GM23338 (cell line): ENCODE measurements at regions not wholly inside any gene's neighbourhood (a gene's known extent, or its start where the extent isn't known, plus 50 kb on each side); places are given as distances from the start of the nearest gene placed in this dataset.

Experiments used
- ATAC-seq: fragments of 200-7000 bp; cut with Tn5 transposase; 3 replicates; pipeline ENCODE4 v1.9.1; 2020
- DNase-seq: peaks from one replicate; pipeline ENCODE4 v3.0.0-alpha.2; 2015; ENCODE audit warnings: low spot score
- H2AFZ ChIP-seq: fragments of 200-600 bp; sonication (generic); 2 replicates; pipeline ENCODE4 v1.8.0; 2016; ENCODE audit warnings: antibody characterized with exemption, mild to moderate bottlenecking, moderate library complexity
- H3F3A ChIP-seq: fragments of 200-600 bp; sonication (generic); replicated peaks from 2 replicates; pipeline ENCODE4 v1.8.0; 2017; ENCODE audit warnings: antibody characterized with exemption, mixed run types, low read depth
- H3K27ac ChIP-seq: fragments of 200-600 bp; sonication (generic); 2 replicates; pipeline ENCODE4 v1.6.1; 2016; ENCODE audit warnings: low read depth
- H3K27me3 ChIP-seq: fragments of 200-600 bp; sonication (generic); 2 replicates; pipeline ENCODE4 v1.8.0; 2016; ENCODE audit warnings: mild to moderate bottlenecking, mixed run types, moderate library complexity; ENCODE audit not compliant: insufficient read depth
- H3K36me3 ChIP-seq: fragments of 200-600 bp; sonication (generic); 2 replicates; pipeline ENCODE4 v1.8.0; 2016; ENCODE audit warnings: mild to moderate bottlenecking; ENCODE audit not compliant: insufficient read depth
- H3K4me1 ChIP-seq: fragments of 200-600 bp; sonication (generic); 2 replicates; pipeline ENCODE4 v1.8.0; 2016; ENCODE audit warnings: mild to moderate bottlenecking, moderate library complexity; ENCODE audit not compliant: insufficient read depth
- H3K4me2 ChIP-seq: fragments of 200-600 bp; sonication (generic); 2 replicates; pipeline ENCODE4 v1.7.1; 2017; ENCODE audit warnings: mixed run types
- H3K4me3 ChIP-seq: fragments of 200-600 bp; sonication (generic); 2 replicates; pipeline ENCODE4 v1.6.1; 2016; ENCODE audit warnings: mixed run types
- H3K79me2 ChIP-seq: fragments of 200-600 bp; sonication (generic); replicated peaks from 2 replicates; pipeline ENCODE4 v1.8.0; 2017; ENCODE audit warnings: mild to moderate bottlenecking; ENCODE audit not compliant: insufficient read depth
- H3K9me2 ChIP-seq: fragments of 200-600 bp; sonication (generic); 2 replicates; pipeline ENCODE4 v1.8.0; 2017; ENCODE audit not compliant: insufficient read depth
- H4K20me1 ChIP-seq: fragments of 200-600 bp; sonication (generic); replicated peaks from 2 replicates; pipeline ENCODE4 v1.8.0; 2017; ENCODE audit warnings: mild to moderate bottlenecking; ENCODE audit not compliant: insufficient read depth
- H3K27ac Mint-ChIP-seq: 2 replicates; pipeline ENCODE4 v1.8.0; 2020; ENCODE audit warnings: inconsistent platforms, mild to moderate bottlenecking, moderate library complexity, mixed read lengths
- H3K27me3 Mint-ChIP-seq: 3 replicates; pipeline ENCODE4 v1.8.0; 2022; ENCODE audit warnings: low read depth, mild to moderate bottlenecking, moderate library complexity, mixed read lengths, inconsistent platforms; ENCODE audit not compliant: insufficient read depth, poor library complexity
- H3K36me3 Mint-ChIP-seq: 3 replicates; pipeline ENCODE4 v1.8.0; 2021; ENCODE audit warnings: low read depth, mild to moderate bottlenecking, inconsistent platforms, moderate library complexity, mixed read lengths
- H3K4me1 Mint-ChIP-seq: 3 replicates; pipeline ENCODE4 v1.8.0; 2020; ENCODE audit warnings: mild to moderate bottlenecking, inconsistent platforms, mixed read lengths
- H3K4me3 Mint-ChIP-seq: 3 replicates; pipeline ENCODE4 v1.8.0; 2021; ENCODE audit warnings: moderate library complexity, mild to moderate bottlenecking, inconsistent platforms, mixed read lengths
- H3K9me3 Mint-ChIP-seq: 3 replicates; pipeline ENCODE4 v1.8.0; 2020; ENCODE audit warnings: moderate library complexity, mild to moderate bottlenecking, inconsistent platforms, mixed read lengths
- ETS1 ChIP-seq: IDR thresholded peaks from 2 replicates; pipeline ENCODE4 v1.6.1; 2016; ENCODE audit warnings: antibody characterized with exemption
- JUNB ChIP-seq: IDR thresholded peaks from one replicate; pipeline ENCODE4 v1.6.1; 2016; ENCODE audit warnings: antibody characterized with exemption; ENCODE audit not compliant: unreplicated experiment
- NANOG ChIP-seq: IDR thresholded peaks from 2 replicates; pipeline ENCODE4 v1.6.1; 2016; ENCODE audit warnings: antibody characterized with exemption, borderline replicate concordance
- POLR2AphosphoS5 ChIP-seq: IDR thresholded peaks from 2 replicates; pipeline ENCODE4 v1.6.1; 2016; ENCODE audit warnings: antibody characterized with exemption, low read depth
- REST ChIP-seq: IDR thresholded peaks from one replicate; pipeline ENCODE4 v1.6.1; 2018; ENCODE audit warnings: antibody characterized with exemption; ENCODE audit not compliant: unreplicated experiment
- STAT1 ChIP-seq: IDR thresholded peaks from one replicate; pipeline ENCODE4 v1.6.1; 2016; ENCODE audit warnings: antibody characterized with exemption; ENCODE audit not compliant: unreplicated experiment
- ZNF114 ChIP-seq: fragments of 250-450 bp; sonication (Bioruptor Pico); IDR thresholded peaks from 2 replicates; pipeline ENCODE4 v1.5.0; 2020; ENCODE audit warnings: mild to moderate bottlenecking, moderate library complexity
- TF ChIP-seq, protein P1 (sequence below): fragments of 250-450 bp; sonication (Bioruptor Pico); IDR thresholded peaks from 2 replicates; pipeline ENCODE4 v1.5.0; 2020; ENCODE audit warnings: mild to moderate bottlenecking, moderate library complexity

- Mint-ChIP-seq H3K4me1 (peaks cover 2% of the 10 kb centered on the region; the same call in 2 of the 3 replicates), H3K27me3 (no peaks in the 10 kb centered on the region), H3K36me3 (peaks cover 8% of the 10 kb centered on the region; the same call in 2 of the 3 replicates), H3K9me3 (peaks cover 65% of the 10 kb centered on the region), H3K4me3 (no peak overlapping the region), H3K27ac (no peak overlapping the region)
- H3K4me3 ChIP-seq = no peak overlapping the region
- TF ChIP-seq STAT1 (no peak), ZNF114 (no peak), NANOG (no peak), JUNB (no peak), REST (no peak), ETS1 (no peak), POLR2AphosphoS5 (no peak)
- TF ChIP-seq, protein P1, sequence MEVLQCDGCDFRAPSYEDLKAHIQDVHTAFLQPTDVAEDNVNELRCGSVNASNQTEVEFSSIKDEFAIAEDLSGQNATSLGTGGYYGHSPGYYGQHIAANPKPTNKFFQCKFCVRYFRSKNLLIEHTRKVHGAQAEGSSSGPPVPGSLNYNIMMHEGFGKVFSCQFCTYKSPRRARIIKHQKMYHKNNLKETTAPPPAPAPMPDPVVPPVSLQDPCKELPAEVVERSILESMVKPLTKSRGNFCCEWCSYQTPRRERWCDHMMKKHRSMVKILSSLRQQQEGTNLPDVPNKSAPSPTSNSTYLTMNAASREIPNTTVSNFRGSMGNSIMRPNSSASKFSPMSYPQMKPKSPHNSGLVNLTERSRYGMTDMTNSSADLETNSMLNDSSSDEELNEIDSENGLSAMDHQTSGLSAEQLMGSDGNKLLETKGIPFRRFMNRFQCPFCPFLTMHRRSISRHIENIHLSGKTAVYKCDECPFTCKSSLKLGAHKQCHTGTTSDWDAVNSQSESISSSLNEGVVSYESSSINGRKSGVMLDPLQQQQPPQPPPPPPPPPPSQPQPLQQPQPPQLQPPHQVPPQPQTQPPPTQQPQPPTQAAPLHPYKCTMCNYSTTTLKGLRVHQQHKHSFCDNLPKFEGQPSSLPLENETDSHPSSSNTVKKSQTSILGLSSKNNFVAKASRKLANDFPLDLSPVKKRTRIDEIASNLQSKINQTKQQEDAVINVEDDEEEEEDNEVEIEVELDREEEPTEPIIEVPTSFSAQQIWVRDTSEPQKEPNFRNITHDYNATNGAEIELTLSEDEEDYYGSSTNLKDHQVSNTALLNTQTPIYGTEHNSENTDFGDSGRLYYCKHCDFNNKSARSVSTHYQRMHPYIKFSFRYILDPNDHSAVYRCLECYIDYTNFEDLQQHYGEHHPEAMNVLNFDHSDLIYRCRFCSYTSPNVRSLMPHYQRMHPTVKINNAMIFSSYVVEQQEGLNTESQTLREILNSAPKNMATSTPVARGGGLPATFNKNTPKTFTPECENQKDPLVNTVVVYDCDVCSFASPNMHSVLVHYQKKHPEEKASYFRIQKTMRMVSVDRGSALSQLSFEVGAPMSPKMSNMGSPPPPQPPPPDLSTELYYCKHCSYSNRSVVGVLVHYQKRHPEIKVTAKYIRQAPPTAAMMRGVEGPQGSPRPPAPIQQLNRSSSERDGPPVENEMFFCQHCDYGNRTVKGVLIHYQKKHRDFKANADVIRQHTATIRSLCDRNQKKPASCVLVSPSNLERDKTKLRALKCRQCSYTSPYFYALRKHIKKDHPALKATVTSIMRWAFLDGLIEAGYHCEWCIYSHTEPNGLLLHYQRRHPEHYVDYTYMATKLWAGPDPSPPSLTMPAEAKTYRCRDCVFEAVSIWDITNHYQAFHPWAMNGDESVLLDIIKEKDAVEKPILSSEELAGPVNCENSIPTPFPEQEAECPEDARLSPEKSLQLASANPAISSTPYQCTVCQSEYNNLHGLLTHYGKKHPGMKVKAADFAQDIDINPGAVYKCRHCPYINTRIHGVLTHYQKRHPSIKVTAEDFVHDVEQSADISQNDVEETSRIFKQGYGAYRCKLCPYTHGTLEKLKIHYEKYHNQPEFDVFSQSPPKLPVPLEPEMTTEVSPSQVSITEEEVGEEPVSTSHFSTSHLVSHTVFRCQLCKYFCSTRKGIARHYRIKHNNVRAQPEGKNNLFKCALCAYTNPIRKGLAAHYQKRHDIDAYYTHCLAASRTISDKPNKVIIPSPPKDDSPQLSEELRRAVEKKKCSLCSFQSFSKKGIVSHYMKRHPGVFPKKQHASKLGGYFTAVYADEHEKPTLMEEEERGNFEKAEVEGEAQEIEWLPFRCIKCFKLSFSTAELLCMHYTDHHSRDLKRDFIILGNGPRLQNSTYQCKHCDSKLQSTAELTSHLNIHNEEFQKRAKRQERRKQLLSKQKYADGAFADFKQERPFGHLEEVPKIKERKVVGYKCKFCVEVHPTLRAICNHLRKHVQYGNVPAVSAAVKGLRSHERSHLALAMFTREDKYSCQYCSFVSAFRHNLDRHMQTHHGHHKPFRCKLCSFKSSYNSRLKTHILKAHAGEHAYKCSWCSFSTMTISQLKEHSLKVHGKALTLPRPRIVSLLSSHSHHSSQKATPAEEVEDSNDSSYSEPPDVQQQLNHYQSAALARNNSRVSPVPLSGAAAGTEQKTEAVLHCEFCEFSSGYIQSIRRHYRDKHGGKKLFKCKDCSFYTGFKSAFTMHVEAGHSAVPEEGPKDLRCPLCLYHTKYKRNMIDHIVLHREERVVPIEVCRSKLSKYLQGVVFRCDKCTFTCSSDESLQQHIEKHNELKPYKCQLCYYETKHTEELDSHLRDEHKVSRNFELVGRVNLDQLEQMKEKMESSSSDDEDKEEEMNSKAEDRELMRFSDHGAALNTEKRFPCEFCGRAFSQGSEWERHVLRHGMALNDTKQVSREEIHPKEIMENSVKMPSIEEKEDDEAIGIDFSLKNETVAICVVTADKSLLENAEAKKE = no peak
- DNase-seq (no peak), ATAC-seq (no peak)
- H3K27me3 ChIP-seq = no peaks in the 10 kb centered on the region
- no peaks in the 10 kb centered on the region for H3K4me1 ChIP-seq
- H3K79me2 ChIP-seq = no peaks in the 10 kb centered on the region
- peaks cover 7% of the 10 kb centered on the region; the same call in 1 of the 2 replicates for H3K36me3 ChIP-seq
- no peaks in the 10 kb centered on the region for H3F3A ChIP-seq
- H3K27ac ChIP-seq = no peak overlapping the region
- no peak overlapping the region for H3K4me2 ChIP-seq
- H2AFZ ChIP-seq = no peak overlapping the region
- H4K20me1 ChIP-seq = no peaks in the 10 kb centered on the region
- H3K9me2 ChIP-seq = no peaks in the 10 kb centered on the region
These were observed 234.1 kb downstream of the RSL24D1 start for GRCh38 chr15:54962637-54963036.
